ENCODE measurements at regions not wholly inside any gene's neighbourhood (a gene's known extent, or its start where the extent isn't known, plus 50 kb on each side); places are given as distances from the start of the nearest gene placed in this dataset.

DNA sequence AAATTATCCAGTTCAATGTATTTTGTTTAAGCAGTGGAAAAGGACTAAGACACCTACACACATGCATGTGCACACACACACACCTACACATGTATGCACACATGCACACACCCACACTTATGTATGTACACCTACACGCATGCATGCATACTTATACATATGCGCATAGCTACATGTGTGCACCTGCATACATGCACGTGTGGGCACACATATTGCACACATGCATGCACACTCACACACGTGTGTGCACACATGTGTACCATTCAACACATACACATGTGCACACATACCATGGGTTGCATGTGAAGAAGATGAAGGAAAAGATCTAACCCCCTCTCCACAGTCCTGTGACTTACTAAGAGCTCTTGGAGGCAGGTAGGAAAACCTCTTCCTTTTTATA, 122.0 kb upstream of the MAFB start:
- ChIA-PET CTCF (no interaction called here), POLR2A (ENCODE audit: low non-redundant PET) (no interaction called here)
- peaks cover 38% of the 10 kb centered on the region for H3K27me3 ChIP-seq (replicated peaks; ENCODE audit: insufficient read depth, low read depth, low read length, poor library complexity)
- no peaks in the 10 kb centered on the region for H3K36me3 ChIP-seq (ENCODE audit: insufficient read depth, low read length, poor library complexity, severe bottlenecking)
- no TSS peak for BruUV-seq (replicated peaks)
- no peak overlapping the region for H3K27ac ChIP-seq (ENCODE audit: low read depth, low read length, poor library complexity, severe bottlenecking)
- intact Hi-C loops (cut with micrococcal nuclease; ENCODE audit: unreplicated experiment): no loop called here
- no peaks in the 10 kb centered on the region for H3K9me3 ChIP-seq (ENCODE audit: low read depth, low read length, poor library complexity, severe bottlenecking)
- H3K4me1 ChIP-seq (ENCODE audit: insufficient read depth, low read length, poor library complexity, severe bottlenecking): no peaks in the 10 kb centered on the region
- no peak for DNase-seq (ENCODE audit: low spot score)
- no peak overlapping the region for H3K4me3 ChIP-seq (ENCODE audit: low read depth, low read length, poor library complexity, severe bottlenecking)
- TF ChIP-seq EZH2 (IDR thresholded peaks at IDR 0.05; ENCODE audit: borderline replicate concordance, low read depth, low read length, poor library complexity, severe bottlenecking): no peak
- TF ChIP-seq, protein P1, sequence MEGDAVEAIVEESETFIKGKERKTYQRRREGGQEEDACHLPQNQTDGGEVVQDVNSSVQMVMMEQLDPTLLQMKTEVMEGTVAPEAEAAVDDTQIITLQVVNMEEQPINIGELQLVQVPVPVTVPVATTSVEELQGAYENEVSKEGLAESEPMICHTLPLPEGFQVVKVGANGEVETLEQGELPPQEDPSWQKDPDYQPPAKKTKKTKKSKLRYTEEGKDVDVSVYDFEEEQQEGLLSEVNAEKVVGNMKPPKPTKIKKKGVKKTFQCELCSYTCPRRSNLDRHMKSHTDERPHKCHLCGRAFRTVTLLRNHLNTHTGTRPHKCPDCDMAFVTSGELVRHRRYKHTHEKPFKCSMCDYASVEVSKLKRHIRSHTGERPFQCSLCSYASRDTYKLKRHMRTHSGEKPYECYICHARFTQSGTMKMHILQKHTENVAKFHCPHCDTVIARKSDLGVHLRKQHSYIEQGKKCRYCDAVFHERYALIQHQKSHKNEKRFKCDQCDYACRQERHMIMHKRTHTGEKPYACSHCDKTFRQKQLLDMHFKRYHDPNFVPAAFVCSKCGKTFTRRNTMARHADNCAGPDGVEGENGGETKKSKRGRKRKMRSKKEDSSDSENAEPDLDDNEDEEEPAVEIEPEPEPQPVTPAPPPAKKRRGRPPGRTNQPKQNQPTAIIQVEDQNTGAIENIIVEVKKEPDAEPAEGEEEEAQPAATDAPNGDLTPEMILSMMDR (conservative IDR thresholded peaks at IDR 0.05; ENCODE audit: low read depth, low read length): no peak

DNA sequence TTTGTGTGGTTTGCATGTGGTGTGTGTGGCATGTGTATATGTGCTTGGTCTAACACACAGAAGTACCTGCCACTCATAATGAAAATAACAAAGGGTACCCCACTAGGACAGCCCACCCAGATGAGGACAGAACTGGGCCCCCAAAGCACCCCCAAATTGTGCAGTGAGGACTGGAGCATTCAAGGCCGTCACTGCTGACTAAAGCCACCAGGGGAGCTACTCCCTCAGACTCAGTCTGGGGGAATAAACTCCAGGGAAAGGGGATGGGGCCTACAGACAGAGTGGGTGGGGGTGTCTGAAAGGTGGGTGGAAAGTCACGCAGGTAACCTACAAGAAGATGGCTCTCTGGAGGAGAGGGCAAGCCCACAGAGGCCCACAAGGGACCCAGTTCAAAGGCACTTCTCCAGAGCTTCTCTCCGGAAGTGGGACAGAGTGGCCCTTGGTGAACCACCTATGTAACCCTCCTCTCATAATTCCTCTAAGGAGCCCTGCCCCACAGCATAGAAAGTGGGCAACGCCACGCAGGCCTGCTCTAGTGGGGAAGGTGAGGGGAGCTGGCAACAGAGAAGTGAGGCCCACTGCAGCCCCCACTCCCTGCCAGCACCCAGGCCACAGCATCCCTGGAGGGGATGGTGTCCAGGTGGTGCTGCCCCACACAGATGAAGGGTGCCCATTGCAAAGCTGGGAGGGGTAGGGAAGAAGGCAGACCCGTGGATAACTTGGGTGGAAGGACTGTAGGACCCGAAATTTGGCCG, 122.8 kb upstream of the MAFB start:
- ChIA-PET CTCF (no interaction called here), POLR2A (ENCODE audit: low non-redundant PET) (no interaction called here)
- no peak overlapping the region for H3K4me3 ChIP-seq (ENCODE audit: low read depth, low read length, poor library complexity, severe bottlenecking)
- BruUV-seq (replicated peaks): no TSS peak
- TF ChIP-seq EZH2 (IDR thresholded peaks at IDR 0.05; ENCODE audit: borderline replicate concordance, low read depth, low read length, poor library complexity, severe bottlenecking): no peak
- TF ChIP-seq, protein P1 (conservative IDR thresholded peaks at IDR 0.05; ENCODE audit: low read depth, low read length): peak; percentile 40
- H3K4me1 ChIP-seq (ENCODE audit: insufficient read depth, low read length, poor library complexity, severe bottlenecking): no peaks in the 10 kb centered on the region
- DNase-seq (ENCODE audit: low spot score): no peak
- no peaks in the 10 kb centered on the region for H3K36me3 ChIP-seq (ENCODE audit: insufficient read depth, low read length, poor library complexity, severe bottlenecking)
- H3K9me3 ChIP-seq (ENCODE audit: low read depth, low read length, poor library complexity, severe bottlenecking): no peaks in the 10 kb centered on the region
- no peak overlapping the region for H3K27ac ChIP-seq (ENCODE audit: low read depth, low read length, poor library complexity, severe bottlenecking)
- intact Hi-C loops (cut with micrococcal nuclease; ENCODE audit: unreplicated experiment): no loop called here
- H3K27me3 ChIP-seq (replicated peaks; ENCODE audit: insufficient read depth, low read depth, low read length, poor library complexity): peaks cover 31% of the 10 kb centered on the region

DNA sequence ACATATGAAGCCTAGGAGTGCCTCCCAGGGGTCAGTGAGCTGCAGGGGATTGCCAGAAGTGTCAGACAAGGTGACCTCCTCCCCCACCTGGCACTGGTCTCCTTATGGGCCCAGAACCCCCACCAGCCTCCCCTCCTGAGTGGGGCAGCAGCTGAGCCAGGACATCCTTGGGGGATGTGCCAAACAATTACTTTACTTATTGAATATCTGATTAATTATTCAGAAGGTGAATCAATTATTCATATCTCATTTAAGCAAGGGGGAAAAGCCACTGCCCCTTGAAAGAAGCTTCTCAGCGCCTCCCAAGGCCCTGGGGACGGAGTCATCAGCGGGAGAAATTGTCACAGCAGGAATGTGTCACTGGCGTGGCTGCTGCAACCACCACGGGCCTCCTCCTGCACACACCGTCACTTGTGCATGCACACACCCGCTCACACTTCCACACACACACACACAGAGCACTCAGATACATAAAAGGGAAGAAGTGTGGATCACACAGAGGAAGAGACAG, 123.4 kb upstream of the MAFB start:
- Histone ChIP-seq H3K4me1 (ENCODE audit: insufficient read depth, low read length, poor library complexity, severe bottlenecking) (no peaks in the 10 kb centered on the region), H3K27ac (ENCODE audit: low read depth, low read length, poor library complexity, severe bottlenecking) (no peak overlapping the region), H3K27me3 (replicated peaks; ENCODE audit: insufficient read depth, low read depth, low read length, poor library complexity) (peaks cover 24% of the 10 kb centered on the region), H3K4me3 (ENCODE audit: low read depth, low read length, poor library complexity, severe bottlenecking) (no peak overlapping the region), H3K36me3 (ENCODE audit: insufficient read depth, low read length, poor library complexity, severe bottlenecking) (no peaks in the 10 kb centered on the region), H3K9me3 (ENCODE audit: low read depth, low read length, poor library complexity, severe bottlenecking) (no peaks in the 10 kb centered on the region)
- BruUV-seq (replicated peaks): no TSS peak
- DNase-seq (ENCODE audit: low spot score): no peak
- intact Hi-C loops (cut with micrococcal nuclease; ENCODE audit: unreplicated experiment): no loop called here
- POLR2A ChIA-PET (ENCODE audit: low non-redundant PET): no interaction called here
- TF ChIP-seq, protein P1 (conservative IDR thresholded peaks at IDR 0.05; ENCODE audit: low read depth, low read length): no peak
- TF ChIP-seq EZH2 (IDR thresholded peaks at IDR 0.05; ENCODE audit: borderline replicate concordance, low read depth, low read length, poor library complexity, severe bottlenecking): no peak
- CTCF ChIA-PET: no interaction called here

Data from A673 (cell line).